GM18951 (cell line): ENCODE measurements at regions not wholly inside any gene's neighbourhood (a gene's known extent, or its start where the extent isn't known, plus 50 kb on each side); places are given as distances from the start of the nearest gene placed in this dataset.

ENCODE experiments used
- POLR2A ChIP-seq: IDR thresholded peaks from 4 replicates; pipeline ENCODE4 v1.6.1; 2011; ENCODE audit warnings: mild to moderate bottlenecking; ENCODE audit not compliant: insufficient read length, insufficient read depth; ENCODE audit errors: extremely low read depth
- in situ Hi-C: fragments of 300-500 bp; cut with MboI; formaldehyde crosslinking; loops from one replicate; pipeline ENCODE4 v1.12.0; 2022; ENCODE audit warnings: low sequenced_read_pairs, mixed read lengths, inconsistent platforms; ENCODE audit not compliant: unreplicated experiment

DNA sequence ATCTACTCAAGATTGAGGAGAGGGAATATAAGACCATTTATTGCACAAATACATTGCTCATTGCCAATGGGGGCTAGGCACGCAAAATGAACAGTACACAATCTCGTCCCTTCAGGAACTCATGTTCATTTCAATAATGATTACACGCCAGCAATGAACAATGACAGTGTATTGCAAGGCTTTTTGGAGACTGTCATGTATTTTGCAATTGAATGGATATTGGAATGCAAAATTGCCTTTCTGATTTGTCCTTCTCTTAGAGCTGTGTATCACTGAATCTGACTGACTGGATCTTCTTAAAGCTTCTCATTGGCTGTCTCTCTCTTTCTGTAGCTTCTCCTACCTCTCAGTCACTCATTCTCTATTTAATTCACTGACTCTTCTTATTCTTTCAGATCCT is 400.2 kb upstream of the DCN start:
- in situ Hi-C loops: loop anchor here (25.0 kb wide), 1 partner anchor 554 kb away; the partner anchor contains the start of gene BTG1
- TF ChIP-seq POLR2A: no peak

DNA sequence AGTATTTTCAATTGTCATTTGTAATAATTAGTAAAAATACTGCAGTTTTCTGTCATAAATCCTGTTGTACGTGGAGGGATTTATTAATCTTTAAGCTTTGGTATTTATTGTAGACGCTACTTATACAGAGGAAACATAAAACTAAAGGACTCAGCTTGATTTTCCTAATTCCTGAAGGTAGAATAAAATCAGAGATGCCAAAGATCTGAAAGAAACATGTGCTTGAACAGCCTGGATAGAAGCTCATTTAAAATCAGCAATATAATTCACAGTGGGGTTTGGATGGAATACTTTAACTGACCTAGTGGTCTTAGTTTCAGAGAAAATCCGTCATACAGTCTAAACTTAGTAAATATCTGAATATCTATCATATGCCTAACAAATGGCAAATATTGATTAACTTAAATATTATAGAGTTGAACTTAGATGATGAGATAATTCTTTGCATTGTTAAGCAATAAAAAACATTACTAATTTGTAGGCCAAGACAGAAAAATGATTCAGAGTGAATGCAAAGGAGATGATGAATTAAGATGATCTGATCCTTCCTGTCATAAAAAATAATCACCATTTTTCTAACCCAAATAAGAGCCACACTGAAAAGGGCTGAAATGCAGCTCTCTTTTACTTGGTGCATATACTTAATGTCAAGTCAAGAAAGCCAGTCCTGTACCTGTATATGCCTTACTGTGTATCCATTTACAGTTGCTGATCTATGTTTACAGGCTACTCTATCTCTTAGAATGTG is 397.1 kb upstream of the DCN start:
- no peak for TF ChIP-seq POLR2A
- in situ Hi-C loops: loop anchor here (25.0 kb wide), 1 partner anchor 558 kb away; the partner anchor contains the start of gene BTG1

DNA sequence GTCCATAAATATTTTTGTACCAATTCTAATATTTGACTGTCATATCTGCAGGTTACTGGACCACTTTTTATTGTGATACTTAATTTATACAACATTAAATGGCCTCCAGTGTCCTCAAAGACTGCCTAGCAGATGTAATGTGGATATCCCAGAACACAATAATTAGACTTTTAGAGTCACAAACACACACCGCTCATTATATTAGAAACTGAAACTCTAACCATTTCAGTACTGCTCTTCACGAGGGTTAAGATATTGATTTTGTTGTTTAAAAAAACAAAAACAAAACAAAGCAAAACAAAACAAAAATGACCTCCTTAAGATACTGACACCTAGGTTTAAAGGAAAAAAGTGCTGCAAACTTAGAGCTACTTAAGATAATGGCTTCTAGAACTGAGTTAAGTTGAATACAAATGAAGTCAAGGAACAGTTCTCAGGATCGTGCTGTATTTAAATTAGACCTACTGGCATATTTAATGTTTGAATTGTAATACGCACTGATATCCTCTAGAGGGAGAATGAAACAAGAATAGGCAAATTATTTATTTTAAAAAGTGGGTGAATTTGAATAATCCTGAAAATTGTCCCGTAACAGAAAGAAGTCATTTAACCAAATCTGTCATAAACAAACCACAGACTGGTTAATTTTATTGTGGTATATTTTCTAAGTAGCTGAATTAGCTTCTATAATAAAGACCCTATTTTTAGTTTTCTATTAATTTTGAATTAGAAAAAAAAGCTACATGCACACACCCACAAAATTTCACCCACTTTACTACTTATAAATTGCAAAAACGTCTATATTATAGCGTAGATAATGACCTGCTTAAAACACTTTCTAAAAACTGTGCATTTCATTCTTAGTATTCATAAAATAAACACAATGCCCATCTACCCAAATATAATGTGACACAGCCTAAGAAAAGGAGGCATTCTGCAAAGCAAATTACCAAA is 395.2 kb upstream of the DCN start:
- in situ Hi-C loops: loop anchor here (25.0 kb wide), 1 partner anchor 559 kb away; the partner anchor contains the start of gene BTG1

DNA sequence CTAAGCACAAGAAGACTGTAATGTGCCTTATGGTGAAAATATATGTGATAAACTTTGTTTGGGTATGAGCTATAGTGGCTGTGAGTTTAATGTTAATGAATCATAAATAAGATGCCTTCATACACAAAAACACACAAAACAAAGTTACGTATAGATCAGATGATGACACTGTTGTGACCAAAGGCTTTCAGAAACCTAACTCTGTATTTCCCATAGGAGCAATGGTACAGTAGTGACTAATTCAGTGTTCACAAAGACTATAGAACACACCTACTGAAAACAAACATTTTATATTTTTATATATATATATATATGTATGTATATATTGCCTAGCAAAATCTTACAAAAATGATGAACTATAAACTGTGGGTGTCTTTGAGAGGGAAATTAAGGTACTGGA is 393.8 kb upstream of the DCN start:
- no peak for TF ChIP-seq POLR2A
- in situ Hi-C loops: loop anchor here (25.0 kb wide), 1 partner anchor 561 kb away; the partner anchor contains the start of gene BTG1

More for the DNA sequence above, 395.2 kb upstream of the DCN start:
- TF ChIP-seq POLR2A: no peak

DNA sequence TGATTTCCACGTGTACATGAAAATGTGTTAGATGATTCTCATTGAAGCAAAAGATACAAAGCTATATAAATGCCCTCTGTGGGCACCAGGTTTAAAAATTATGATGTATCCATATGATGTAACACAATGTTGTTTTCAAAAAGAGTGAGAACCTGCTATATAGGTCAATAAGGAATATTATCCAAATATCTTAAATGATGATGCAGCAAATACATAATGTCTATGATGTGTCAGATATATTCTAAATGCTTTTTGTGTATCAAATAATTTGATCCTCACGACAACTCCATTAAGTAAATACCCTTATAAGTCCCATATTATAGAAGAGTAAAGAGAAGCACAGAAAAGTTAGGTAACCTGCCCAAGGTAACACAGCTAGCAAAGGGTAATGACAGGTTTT is 393.0 kb upstream of the DCN start:
- in situ Hi-C loops: loop anchor here (25.0 kb wide), 1 partner anchor 562 kb away; the partner anchor contains the start of gene BTG1
- no peak for TF ChIP-seq POLR2A

DNA sequence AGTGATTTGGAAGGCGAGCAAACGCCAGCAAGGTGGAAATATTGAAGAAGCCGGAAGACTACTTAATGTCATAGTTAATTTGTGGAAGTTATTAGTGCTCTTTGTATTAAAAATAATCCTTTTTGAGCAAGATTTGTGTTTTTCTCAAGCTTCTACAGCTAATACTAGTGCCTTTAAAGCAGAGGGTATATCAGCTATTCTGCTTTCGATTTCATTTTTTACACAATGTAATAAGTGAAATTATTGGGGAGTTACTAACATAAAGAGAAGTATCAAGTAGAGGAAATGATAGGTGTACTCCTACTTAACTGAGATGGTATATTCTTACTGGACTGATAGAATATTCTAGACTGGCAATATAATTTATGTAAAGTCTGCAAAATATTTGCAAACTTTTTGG is 392.4 kb upstream of the DCN start:
- in situ Hi-C loops: loop anchor here (25.0 kb wide), 2 partner anchors 562 to 1012 kb away; partner anchors contain the start of gene BTG1
- no peak for TF ChIP-seq POLR2A

DNA sequence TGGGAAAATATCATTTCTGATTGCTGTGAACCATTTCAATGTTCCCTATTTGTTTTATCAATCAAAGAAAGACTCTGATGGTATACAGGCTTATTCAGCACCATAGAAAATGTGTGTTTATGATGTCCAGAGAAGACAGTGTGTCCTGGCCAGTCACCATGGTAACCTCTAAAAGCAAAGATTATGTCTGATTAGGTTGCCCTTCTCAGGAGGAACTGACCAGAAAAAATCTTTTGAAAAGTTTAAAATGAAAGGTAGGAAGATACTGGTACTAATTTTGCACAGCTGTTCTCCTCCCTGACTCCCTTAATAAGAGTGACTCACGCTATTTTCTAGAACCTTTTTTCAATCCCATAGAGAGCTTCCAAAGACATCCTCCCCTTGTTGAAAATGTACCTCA is 391.8 kb upstream of the DCN start:
- TF ChIP-seq POLR2A: no peak
- in situ Hi-C loops: loop anchor here (25.0 kb wide), 1 partner anchor 1013 kb away; no protein-coding TSS in a partner anchor

DNA sequence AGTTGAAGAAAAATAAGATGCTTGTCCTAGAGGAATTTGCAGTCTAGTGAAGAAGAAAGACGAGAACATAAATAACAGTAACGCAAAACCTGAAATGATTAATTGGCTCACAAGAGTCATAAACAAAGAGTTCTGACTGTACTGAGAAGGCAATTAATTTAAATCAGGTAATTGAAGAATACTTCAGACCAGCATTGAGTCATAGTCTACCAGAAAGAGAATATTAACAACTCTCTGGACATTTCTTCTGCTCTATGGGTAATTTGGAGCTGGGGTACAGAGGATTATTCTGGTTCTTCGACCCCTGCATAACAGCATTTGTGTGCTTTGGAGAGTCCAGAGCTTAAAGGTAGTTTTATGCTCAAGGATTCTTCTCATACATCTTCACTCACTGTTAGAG is 390.3 kb upstream of the DCN start:
- TF ChIP-seq POLR2A: no peak
- in situ Hi-C loops: loop anchor here (25.0 kb wide), 1 partner anchor 1014 kb away; no protein-coding TSS in a partner anchor

DNA sequence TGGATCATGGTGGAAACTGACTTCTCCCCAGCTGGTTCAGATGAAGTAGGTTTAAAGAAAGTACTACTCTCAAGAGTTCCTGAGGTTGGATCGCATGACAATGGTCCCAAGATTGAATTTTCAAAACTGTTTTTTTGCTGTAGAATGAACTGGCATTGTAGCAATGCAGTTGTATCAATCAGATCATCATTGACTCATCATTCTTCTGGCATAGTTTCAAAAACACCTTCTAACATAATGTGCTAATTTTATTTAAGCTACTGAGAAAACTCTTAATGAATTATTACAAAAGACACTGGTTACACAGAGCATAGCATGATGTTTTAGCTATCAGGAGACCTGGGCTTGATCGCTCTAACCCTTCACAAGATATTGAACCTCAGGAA is 384.5 kb upstream of the DCN start:
- in situ Hi-C loops: loop anchor here (25.0 kb wide), 1 partner anchor 1020 kb away; no protein-coding TSS in a partner anchor
- no peak for TF ChIP-seq POLR2A

DNA sequence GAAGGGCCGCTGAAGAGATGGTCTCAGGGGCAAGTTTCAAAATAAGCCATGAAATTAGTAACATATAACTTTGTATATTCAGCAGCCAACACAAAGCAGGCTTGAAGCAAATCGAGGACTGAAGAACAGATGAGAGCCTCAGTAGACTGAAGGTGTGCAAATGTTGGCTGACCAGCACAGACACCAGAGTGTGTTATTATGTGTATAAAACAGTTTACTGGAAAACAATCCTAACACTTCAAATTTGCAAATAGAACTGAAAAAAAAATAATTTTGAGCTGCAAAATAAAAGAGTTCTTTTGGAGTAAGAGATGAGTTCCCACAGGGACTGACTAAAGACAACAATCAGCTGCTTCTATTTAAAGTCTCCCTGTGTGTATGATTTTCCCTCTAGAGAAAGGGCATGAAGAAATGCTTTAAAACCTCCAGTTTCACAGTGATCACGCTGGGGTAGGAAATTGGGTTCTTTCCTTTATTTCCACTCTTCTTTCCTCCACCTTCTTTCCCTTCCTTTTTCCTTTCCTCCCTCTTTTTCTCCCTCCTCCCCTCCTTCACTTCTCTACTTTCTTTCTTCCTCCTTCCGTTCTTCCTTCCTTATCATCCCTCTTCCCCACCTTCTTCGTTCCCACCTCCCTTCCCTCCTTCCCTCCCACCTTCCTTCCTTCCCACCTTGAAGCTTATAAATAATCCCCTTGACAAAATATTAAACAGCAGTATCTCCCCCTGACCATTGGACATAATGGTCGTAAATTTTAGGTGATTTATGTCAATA is 383.9 kb upstream of the DCN start:
- no peak for TF ChIP-seq POLR2A
- in situ Hi-C loops: loop anchor here (25.0 kb wide), 1 partner anchor 1021 kb away; no protein-coding TSS in a partner anchor

DNA sequence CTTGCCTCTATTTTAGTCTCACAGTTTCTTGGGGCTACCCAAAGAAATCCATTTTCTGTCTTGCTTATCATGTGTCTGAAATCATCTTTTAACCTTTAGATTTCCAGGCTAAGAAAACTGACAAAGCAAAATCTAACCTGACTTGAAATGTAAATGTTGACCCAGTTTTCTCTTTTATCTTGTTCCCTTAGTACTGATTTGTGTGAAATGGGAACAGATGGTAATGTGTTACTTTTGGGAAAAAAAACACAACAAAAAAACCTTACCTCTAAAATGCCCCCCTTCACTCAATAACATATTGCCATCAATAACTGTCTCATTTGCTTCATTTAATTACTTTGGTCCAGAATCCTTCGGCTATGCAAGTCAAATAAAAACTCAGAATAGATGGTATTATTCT is 383.2 kb upstream of the DCN start:
- no peak for TF ChIP-seq POLR2A
- in situ Hi-C loops: loop anchor here (25.0 kb wide), 1 partner anchor 1021 kb away; no protein-coding TSS in a partner anchor

DNA sequence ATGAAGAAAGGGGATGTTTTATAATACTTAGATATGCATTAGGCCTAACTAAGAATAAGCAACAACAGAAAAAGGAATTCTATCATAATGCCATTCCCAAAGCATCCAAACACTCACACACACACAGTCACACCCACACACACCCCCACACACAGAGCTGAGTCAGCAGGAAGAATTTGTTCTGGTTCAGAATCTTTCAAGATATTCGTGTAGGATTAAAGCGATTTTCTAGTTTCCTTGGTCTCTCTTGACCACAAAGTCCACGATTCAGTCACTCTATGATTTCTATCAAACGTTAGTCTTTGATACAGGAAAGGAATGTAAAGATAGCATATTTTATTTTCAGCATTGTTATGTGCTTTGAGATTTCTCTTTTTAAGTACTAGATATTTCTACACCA is 382.6 kb upstream of the DCN start:
- TF ChIP-seq POLR2A: no peak
- in situ Hi-C loops: loop anchor here (25.0 kb wide), 1 partner anchor 1022 kb away; no protein-coding TSS in a partner anchor

DNA sequence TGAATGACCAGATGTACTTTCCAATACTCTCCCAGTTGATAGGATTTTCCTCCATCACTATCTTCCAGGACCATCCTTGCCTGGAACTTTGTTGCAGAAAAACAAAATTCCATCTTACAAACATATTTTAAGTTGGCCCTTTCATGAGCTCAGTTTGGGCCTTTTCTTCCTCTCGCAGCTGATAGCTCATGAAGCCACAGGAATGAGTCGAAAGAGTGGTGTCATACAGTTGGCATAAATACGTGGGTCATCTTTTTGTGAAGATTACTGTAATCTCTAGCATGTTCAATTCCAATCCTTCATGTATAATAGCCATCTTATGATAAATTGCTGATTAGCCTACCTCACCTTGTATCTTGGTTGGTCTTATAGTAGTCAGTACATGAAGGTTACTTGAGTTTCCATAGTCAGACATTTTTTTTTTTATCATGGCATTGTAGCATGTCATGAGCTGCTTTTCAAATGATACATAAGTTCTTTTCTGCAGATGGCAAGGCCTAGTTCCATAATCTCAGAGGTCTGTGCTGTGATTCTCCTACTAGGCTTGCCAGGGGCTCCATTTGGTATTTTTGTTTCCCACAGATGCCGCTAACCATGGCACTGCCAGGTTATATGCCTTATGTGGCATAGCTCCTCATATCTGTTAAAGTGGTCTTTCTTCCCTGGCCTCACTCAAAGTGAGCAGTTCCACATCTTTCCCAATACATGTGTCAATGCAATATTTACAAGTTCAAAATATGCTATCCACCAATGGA is 380.6 kb upstream of the DCN start:
- in situ Hi-C loops: loop anchor here (25.0 kb wide), 1 partner anchor 1024 kb away; no protein-coding TSS in a partner anchor
- TF ChIP-seq POLR2A: no peak
